OCI-LY1 (cell line): ENCODE measurements at regions not wholly inside any gene's neighbourhood (a gene's known extent, or its start where the extent isn't known, plus 50 kb on each side); places are given as distances from the start of the nearest gene placed in this dataset.

Source experiments
- EZH2 ChIP-seq: fragments of 200-600 bp; sonication (generic), shearing (Covaris generic); IDR thresholded peaks from 2 replicates; pipeline ENCODE4 v1.8.0; 2017; ENCODE audit warnings: borderline replicate concordance, mixed run types, mild to moderate bottlenecking, antibody characterized with exemption, low read length, moderate library complexity, mixed read lengths
- TF ChIP-seq, protein P1 (sequence below): fragments of 200-600 bp; sonication (generic), shearing (Covaris generic); IDR thresholded peaks from 2 replicates; pipeline ENCODE4 v1.5.1; 2017; ENCODE audit warnings: mild to moderate bottlenecking, antibody characterized with exemption, low read length, moderate library complexity, mixed read lengths

DNA sequence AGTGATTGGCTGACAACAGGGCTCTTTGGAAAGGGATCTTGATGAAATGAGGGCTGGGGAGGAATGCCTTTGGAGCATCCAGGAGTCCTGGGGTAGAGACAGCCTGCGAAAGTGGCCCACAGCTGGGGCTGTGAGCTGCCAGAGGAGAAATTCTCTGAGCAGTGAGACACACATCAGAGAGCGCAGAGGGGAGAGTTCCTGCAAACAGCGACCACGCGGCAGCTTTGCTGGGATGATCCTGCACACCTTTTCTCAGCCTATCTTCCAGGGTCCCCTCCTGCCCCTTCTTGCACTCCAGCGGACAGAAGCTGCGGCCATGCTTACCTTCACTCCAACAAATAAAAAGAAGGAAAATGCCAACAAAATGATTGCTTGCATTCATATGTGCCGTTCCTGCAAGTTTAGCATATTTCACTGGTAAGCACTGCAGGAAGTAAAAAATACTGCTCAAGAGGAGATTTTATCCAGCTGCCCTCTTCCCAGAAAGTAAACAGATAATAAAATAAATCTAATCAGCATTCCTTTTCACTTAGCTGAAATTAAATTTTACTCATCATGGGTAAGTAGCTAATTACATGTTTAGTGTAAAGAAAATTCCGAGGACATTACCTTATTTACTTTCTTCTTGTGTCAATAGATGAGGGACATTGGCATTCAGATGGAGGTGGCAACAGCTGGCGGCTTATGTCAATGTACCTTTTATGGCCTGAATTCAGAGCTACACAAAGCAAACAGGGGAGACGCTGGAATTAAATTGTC, 339.9 kb upstream of the ARID1B start:
- TF ChIP-seq, protein P1, sequence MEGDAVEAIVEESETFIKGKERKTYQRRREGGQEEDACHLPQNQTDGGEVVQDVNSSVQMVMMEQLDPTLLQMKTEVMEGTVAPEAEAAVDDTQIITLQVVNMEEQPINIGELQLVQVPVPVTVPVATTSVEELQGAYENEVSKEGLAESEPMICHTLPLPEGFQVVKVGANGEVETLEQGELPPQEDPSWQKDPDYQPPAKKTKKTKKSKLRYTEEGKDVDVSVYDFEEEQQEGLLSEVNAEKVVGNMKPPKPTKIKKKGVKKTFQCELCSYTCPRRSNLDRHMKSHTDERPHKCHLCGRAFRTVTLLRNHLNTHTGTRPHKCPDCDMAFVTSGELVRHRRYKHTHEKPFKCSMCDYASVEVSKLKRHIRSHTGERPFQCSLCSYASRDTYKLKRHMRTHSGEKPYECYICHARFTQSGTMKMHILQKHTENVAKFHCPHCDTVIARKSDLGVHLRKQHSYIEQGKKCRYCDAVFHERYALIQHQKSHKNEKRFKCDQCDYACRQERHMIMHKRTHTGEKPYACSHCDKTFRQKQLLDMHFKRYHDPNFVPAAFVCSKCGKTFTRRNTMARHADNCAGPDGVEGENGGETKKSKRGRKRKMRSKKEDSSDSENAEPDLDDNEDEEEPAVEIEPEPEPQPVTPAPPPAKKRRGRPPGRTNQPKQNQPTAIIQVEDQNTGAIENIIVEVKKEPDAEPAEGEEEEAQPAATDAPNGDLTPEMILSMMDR, result no peak
- TF ChIP-seq EZH2, result no peak
